ENCODE measurements at regions not wholly inside any gene's neighbourhood (a gene's known extent, or its start where the extent isn't known, plus 50 kb on each side); places are given as distances from the start of the nearest gene placed in this dataset.

GRCh38 chr10:33126742-33127141 is 168.7 kb upstream of the ITGB1 start:
- DNase-seq (ENCODE audit: low spot score): peak; percentile 39

GRCh38 chr10:33125522-33126517 is 167.8 kb upstream of the ITGB1 start:
- peak; percentile 69 for DNase-seq (ENCODE audit: low spot score)

GRCh38 chr10:33125111-33125510 is 167.1 kb upstream of the ITGB1 start:
- no peak for DNase-seq (ENCODE audit: low spot score)

GRCh38 chr10:33123680-33124079 is 165.7 kb upstream of the ITGB1 start:
- no peak for DNase-seq (ENCODE audit: low spot score)

- no peak for DNase-seq (ENCODE audit: low spot score)
Measured at GRCh38 chr10:33122014-33122809, 164.2 kb upstream of the ITGB1 start.

- DNase-seq (ENCODE audit: low spot score): no peak
Measured at GRCh38 chr10:33120700-33121099, 162.7 kb upstream of the ITGB1 start.

GRCh38 chr10:33120275-33120674 is 162.2 kb upstream of the ITGB1 start:
- no peak for DNase-seq (ENCODE audit: low spot score)

- peak; percentile 85 for DNase-seq (ENCODE audit: low spot score)
Measured at GRCh38 chr10:33117816-33118215, 159.8 kb upstream of the ITGB1 start.

GRCh38 chr10:33117230-33117629 is 159.2 kb upstream of the ITGB1 start:
- no peak for DNase-seq (ENCODE audit: low spot score)

- peak; percentile 61 for DNase-seq (ENCODE audit: low spot score)
Measured at GRCh38 chr10:33115738-33116719, 158.0 kb upstream of the ITGB1 start.

- DNase-seq (ENCODE audit: low spot score): peak; percentile 69
Measured at GRCh38 chr10:33114451-33114952, 156.5 kb upstream of the ITGB1 start.

- DNase-seq (ENCODE audit: low spot score): no peak
Measured at GRCh38 chr10:33113466-33113865, 155.4 kb upstream of the ITGB1 start.

GRCh38 chr10:33112831-33113455 is 154.9 kb upstream of the ITGB1 start:
- DNase-seq (ENCODE audit: low spot score): no peak

GRCh38 chr10:33111488-33112051 is 153.5 kb upstream of the ITGB1 start:
- no peak for DNase-seq (ENCODE audit: low spot score)

GRCh38 chr10:33109788-33110469 is 151.9 kb upstream of the ITGB1 start:
- DNase-seq (ENCODE audit: low spot score): peak; percentile 77

GRCh38 chr10:33109384-33109783 is 151.4 kb upstream of the ITGB1 start:
- no peak for DNase-seq (ENCODE audit: low spot score)

GRCh38 chr10:33107953-33108352 is 149.9 kb upstream of the ITGB1 start:
- DNase-seq (ENCODE audit: low spot score): no peak

GRCh38 chr10:33106767-33107166 is 148.7 kb upstream of the ITGB1 start:
- DNase-seq (ENCODE audit: low spot score): no peak

GRCh38 chr10:33103863-33104379 is 145.9 kb upstream of the ITGB1 start:
- no peak for DNase-seq (ENCODE audit: low spot score)

- no peak for DNase-seq (ENCODE audit: low spot score)
Measured at GRCh38 chr10:33102071-33102470, 144.0 kb upstream of the ITGB1 start.
